AG04449 (cell line): ENCODE measurements at regions not wholly inside any gene's neighbourhood (a gene's known extent, or its start where the extent isn't known, plus 50 kb on each side); places are given as distances from the start of the nearest gene placed in this dataset.
"Not testable (repeated sequence)": the region's sequence is repeated elsewhere in the genome, so short reads cannot be mapped to it uniquely, and the experiment has no call there.

Experiments used
- CTCF ChIA-PET: fragments of 350-600 bp; formaldehyde crosslinking; extraction: SDS; loops from one replicate; lab custom pipeline; 2021; ENCODE audit warnings: antibody characterized with exemption; lab: Yijun Ruan, JAX
- POLR2A ChIA-PET: fragments of 400-600, 350-600 bp; formaldehyde crosslinking; extraction: SDS; loops from one replicate; lab custom pipeline; 2020; ENCODE audit warnings: antibody characterized with exemption, inconsistent platforms; lab: Yijun Ruan, JAX
- DNase-seq: peaks from one replicate; pipeline ENCODE4 v3.0.0-alpha.2; 2010; ENCODE audit warnings: low read depth, low spot score
- H3K4me3 ChIP-seq: 2 replicates; pipeline ENCODE4 v1.5.1; 2011; ENCODE audit warnings: low read depth, mild to moderate bottlenecking, control low read depth, low read length
- TF ChIP-seq, protein P1 (sequence below): IDR thresholded peaks from one replicate; pipeline ENCODE4 v1.5.1; 2011; ENCODE audit warnings: mild to moderate bottlenecking, moderate library complexity, low read length, control low read depth, inconsistent platforms; ENCODE audit not compliant: insufficient read depth; ENCODE audit errors: missing control alignments

- TF ChIP-seq, protein P1, sequence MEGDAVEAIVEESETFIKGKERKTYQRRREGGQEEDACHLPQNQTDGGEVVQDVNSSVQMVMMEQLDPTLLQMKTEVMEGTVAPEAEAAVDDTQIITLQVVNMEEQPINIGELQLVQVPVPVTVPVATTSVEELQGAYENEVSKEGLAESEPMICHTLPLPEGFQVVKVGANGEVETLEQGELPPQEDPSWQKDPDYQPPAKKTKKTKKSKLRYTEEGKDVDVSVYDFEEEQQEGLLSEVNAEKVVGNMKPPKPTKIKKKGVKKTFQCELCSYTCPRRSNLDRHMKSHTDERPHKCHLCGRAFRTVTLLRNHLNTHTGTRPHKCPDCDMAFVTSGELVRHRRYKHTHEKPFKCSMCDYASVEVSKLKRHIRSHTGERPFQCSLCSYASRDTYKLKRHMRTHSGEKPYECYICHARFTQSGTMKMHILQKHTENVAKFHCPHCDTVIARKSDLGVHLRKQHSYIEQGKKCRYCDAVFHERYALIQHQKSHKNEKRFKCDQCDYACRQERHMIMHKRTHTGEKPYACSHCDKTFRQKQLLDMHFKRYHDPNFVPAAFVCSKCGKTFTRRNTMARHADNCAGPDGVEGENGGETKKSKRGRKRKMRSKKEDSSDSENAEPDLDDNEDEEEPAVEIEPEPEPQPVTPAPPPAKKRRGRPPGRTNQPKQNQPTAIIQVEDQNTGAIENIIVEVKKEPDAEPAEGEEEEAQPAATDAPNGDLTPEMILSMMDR = no peak
- DNase-seq = no peak
- ChIA-PET POLR2A (no interaction called here), CTCF (no interaction called here)
- H3K4me3 ChIP-seq = no peak overlapping the region
Observed at GRCh38 chr1:190679044-190679443, 201.4 kb upstream of the BRINP3 start.

DNA sequence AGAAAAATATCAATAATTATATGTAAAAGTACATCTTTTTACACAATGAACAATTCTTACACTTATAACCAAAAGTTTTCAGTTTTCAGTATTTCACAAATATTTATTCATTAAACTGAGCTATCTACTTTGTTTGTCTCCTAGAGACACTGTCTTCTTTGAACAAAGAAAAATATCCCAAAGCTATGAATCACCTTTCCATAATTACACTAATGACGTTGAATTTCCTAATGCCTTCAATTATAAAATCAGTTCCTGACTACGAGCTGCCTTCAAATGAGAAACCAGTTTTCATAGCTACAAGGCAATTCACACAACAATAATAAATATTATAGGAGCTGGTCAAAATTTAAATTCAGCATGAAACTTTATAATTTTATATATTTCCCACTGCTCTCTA is 201.8 kb upstream of the BRINP3 start:
- TF ChIP-seq, protein P1 = no peak
- no peak overlapping the region for H3K4me3 ChIP-seq
- no peak for DNase-seq
- ChIA-PET CTCF (no interaction called here), POLR2A (no interaction called here)

- no peak for DNase-seq
- CTCF ChIA-PET = no interaction called here
- TF ChIP-seq, protein P1 = no peak
- POLR2A ChIA-PET = no interaction called here
- no peak overlapping the region for H3K4me3 ChIP-seq
Observed at GRCh38 chr1:190679983-190680382, 202.3 kb upstream of the BRINP3 start.

GRCh38 chr1:190685676-190686075 is 208.0 kb upstream of the BRINP3 start:
- ChIA-PET CTCF (no interaction called here), POLR2A (no interaction called here)
- no peak for DNase-seq
- TF ChIP-seq, protein P1 = no peak
- no peak overlapping the region for H3K4me3 ChIP-seq

DNA sequence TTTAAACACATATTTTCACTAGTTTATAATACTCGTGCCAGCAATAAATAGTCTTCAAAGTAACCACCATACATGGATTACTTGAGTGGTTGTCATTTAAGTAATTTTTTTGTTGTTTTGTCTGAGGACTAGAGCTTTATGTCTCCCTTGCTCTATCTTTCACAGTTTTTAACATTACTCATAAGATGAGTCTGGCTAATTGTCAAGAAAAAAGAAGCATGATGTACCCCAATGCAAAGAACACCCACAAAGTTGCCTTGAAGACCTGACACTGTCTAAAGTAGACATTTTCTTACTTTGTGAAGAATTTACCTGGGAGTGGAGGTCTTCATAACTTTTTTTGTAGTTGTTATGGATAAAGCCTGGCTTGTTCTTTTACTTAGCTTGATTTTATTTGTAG is 210.4 kb upstream of the BRINP3 start:
- DNase-seq = no peak
- ChIA-PET POLR2A (no interaction called here), CTCF (no interaction called here)
- TF ChIP-seq, protein P1 = no peak
- H3K4me3 ChIP-seq = no peak overlapping the region

DNA sequence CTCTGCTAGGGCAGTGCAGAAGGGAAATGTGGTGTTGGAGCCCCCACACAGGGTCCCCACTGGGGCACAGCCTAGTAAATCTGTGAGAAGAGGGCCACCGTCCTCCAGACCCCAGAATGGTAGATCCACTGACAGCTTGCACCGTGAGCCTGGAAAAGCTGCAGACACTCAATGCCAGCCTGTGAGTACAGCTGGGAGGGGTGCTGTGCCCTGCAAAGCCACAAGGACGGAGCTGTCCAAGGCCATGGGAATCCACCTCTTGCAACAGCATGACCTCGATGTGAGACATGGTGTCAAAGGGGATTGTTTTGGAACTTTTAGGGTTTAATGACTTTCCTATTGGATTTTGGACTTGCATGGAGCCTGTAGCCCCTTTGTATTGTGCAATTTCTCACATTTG is 220.8 kb upstream of the BRINP3 start:
- CTCF ChIA-PET, H3K4me3 ChIP-seq, POLR2A ChIA-PET, DNase-seq: not testable (repeated sequence)

GRCh38 chr1:190699165-190699564 is 221.5 kb upstream of the BRINP3 start:
- POLR2A ChIA-PET = no interaction called here
- no peak for DNase-seq
- CTCF ChIA-PET = no interaction called here
- no peak overlapping the region for H3K4me3 ChIP-seq
- TF ChIP-seq, protein P1 = no peak
